ENCODE measurements at regions not wholly inside any gene's neighbourhood (a gene's known extent, or its start where the extent isn't known, plus 50 kb on each side); places are given as distances from the start of the nearest gene placed in this dataset.

DNA sequence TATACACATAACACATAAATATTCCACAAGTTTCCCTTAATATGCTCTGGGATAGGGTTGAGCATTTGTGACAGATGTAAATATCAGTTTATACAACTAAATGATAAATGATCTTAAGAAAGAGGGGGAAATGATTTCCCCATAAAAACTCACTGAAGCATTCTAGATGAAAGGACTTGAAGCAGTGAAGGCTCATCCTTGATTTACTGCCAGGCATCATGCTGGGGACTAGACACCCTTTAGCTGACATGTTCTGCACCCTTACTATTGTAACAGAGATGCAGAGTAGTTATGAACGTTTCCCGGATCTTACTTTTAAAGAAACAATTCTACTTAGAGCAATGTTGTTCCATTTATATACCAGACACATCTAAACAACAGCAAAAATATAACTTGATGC is 235.8 kb downstream of the PTGER3 start:
- no peak for DNase-seq (ENCODE audit: low read depth)
- no peak overlapping the region for H3K4me3 ChIP-seq (ENCODE audit: low read depth, low read length)

DNA sequence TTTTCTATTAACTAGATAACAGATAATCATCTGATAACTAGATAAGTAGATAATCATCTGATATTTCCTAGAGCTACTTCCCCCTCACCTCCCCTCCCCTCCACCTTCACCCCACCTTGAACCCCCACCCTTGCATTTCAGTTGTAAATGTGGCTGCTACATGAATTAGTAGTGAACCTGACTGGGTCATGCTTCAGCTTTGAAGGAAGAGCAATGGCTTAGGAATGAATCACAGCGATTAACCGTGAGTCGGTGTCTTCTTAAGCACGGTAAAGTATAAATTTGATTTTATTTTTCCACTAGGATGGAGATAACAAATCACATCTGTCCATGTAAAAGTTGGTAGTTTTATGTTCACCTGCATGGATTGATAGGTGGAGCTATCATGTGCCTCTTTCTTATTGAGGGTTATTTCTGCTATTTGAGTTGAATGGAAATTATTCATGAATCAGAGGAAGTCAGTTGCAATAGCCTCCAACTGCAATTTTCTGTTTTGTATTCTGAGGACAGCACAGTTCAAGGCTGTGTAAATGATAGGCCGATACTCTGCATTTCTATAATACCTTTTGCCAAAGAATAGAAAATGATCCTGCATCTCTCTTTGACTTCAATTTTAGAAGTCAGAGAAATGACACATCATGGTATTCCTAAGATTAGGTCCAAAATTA is 235.0 kb downstream of the PTGER3 start:
- no peak for DNase-seq (ENCODE audit: low read depth)
- TF ChIP-seq, protein P1, sequence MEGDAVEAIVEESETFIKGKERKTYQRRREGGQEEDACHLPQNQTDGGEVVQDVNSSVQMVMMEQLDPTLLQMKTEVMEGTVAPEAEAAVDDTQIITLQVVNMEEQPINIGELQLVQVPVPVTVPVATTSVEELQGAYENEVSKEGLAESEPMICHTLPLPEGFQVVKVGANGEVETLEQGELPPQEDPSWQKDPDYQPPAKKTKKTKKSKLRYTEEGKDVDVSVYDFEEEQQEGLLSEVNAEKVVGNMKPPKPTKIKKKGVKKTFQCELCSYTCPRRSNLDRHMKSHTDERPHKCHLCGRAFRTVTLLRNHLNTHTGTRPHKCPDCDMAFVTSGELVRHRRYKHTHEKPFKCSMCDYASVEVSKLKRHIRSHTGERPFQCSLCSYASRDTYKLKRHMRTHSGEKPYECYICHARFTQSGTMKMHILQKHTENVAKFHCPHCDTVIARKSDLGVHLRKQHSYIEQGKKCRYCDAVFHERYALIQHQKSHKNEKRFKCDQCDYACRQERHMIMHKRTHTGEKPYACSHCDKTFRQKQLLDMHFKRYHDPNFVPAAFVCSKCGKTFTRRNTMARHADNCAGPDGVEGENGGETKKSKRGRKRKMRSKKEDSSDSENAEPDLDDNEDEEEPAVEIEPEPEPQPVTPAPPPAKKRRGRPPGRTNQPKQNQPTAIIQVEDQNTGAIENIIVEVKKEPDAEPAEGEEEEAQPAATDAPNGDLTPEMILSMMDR (IDR thresholded peaks at IDR 0.05; ENCODE audit: insufficient read depth, low read depth, low read length), result no peak
- no peak overlapping the region for H3K4me3 ChIP-seq (ENCODE audit: low read depth, low read length)

More for the DNA sequence above, 235.8 kb downstream of the PTGER3 start:
- TF ChIP-seq, protein P1 (IDR thresholded peaks at IDR 0.05; ENCODE audit: insufficient read depth, low read depth, low read length), result no peak

DNA sequence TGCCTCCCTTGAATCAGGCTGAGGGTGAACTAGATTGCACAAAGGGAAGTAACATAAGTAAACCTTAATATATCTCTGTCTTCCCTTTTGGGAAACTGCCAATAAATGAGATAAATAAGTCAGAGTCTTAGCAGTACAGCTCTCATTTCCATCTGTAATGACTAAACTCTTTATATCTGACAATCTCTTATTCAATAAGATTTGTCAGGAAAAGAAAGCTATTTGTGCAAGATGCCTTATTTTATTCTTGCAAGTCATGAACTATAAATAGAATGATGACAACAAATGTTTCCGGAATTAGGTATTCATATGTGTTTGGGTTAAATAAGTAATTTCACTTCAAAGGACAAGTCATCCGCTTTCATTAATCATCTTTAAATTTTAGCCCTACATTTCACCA is 229.2 kb downstream of the PTGER3 start:
- DNase-seq (ENCODE audit: low read depth), result peak; percentile 33

DNA sequence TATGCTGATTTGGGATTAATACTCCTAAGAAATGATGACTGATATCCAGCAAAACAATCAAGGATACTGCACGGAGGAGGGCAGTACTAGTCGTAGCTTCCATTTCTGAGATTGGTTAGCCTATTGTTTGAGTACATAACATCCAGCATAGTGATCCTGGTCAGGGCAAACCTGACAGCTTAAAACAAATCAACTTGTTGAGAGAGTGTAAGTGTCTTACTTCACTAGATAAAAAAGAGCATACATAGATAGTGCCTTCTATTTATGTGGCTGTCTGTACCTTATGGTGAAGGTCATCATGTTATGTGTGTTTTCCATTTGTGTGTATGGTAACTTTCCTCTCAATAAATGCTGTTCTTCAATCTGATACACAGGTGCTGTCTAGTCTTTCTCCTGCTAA is 228.4 kb downstream of the PTGER3 start:
- no peak overlapping the region for H3K4me3 ChIP-seq (ENCODE audit: low read depth, low read length)
- DNase-seq (ENCODE audit: low read depth), result no peak
- TF ChIP-seq, protein P1 (IDR thresholded peaks at IDR 0.05; ENCODE audit: insufficient read depth, low read depth, low read length), result no peak

More for the DNA sequence above, 229.2 kb downstream of the PTGER3 start:
- H3K4me3 ChIP-seq (ENCODE audit: low read depth, low read length), result no peak overlapping the region
- TF ChIP-seq, protein P1 (IDR thresholded peaks at IDR 0.05; ENCODE audit: insufficient read depth, low read depth, low read length), result no peak

DNA sequence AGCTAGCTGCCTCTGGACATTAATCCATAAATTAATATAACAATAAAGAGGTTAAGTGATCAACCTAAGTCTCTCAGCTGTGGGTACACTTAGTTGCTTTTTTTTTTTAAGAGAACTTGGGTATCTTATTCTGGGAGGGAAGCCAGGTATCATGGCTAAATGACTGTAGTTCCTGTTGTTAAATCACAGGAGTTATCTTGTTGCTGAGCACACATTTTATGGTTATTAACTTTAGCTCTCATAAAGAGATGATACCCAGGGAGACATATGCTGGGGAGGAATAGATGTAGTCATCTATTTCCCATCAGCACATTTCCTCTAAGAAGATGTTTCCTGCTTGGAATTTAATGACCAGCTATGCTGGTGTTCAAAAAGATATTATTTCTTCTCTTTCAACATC is 227.8 kb downstream of the PTGER3 start:
- H3K4me3 ChIP-seq (ENCODE audit: low read depth, low read length), result no peak overlapping the region
- TF ChIP-seq, protein P1 (IDR thresholded peaks at IDR 0.05; ENCODE audit: insufficient read depth, low read depth, low read length), result no peak
- DNase-seq (ENCODE audit: low read depth), result no peak

DNA sequence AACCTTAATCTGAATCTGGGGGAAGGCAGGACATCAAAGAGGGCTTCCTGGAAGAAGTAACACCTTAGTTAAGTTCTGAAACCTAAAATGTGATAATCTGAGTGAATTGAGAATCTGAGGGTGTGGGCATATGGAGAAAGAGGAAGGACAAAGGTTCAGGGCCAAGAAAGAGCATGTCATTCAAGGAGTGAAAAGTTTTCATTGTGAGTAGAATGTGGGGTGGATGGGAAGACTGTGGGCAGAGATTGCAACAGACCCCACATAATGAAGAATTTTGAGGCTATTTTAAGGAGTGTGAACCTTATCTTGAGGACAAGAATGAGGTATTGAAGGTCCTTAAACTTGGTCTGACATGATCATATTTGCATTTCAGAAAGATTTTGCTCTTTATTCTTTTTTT is 227.2 kb downstream of the PTGER3 start:
- DNase-seq (ENCODE audit: low read depth), result no peak
- H3K4me3 ChIP-seq (ENCODE audit: low read depth, low read length), result no peak overlapping the region
- TF ChIP-seq, protein P1 (IDR thresholded peaks at IDR 0.05; ENCODE audit: insufficient read depth, low read depth, low read length), result no peak

DNA sequence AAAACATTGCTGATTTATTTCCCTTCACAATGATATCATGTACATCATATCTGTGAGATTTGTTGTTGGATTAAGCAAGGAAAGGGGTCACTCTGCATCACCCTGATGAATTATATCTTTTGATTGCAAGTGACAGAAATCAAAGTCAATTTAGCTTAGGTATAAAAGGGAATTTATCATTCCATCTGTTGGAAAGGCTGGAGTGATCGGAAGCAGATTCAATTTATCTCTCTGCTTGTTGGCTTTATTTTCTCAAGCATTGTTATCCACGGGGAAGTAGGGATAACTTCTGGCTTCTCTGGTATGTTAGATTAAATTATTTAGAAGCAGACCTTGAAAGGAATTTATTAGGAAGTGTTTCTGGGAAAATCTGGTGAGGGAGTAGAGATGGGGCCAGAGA is 226.6 kb downstream of the PTGER3 start:
- DNase-seq (ENCODE audit: low read depth), result no peak
- no peak overlapping the region for H3K4me3 ChIP-seq (ENCODE audit: low read depth, low read length)
- TF ChIP-seq, protein P1 (IDR thresholded peaks at IDR 0.05; ENCODE audit: insufficient read depth, low read depth, low read length), result no peak
